ENCODE measurements at regions not wholly inside any gene's neighbourhood (a gene's known extent, or its start where the extent isn't known, plus 50 kb on each side); places are given as distances from the start of the nearest gene placed in this dataset.

GRCh38 chr13:82698383-82698782 is 1183.9 kb downstream of the SLITRK1 start:
- DNase-seq (ENCODE audit: low read depth), result peak; percentile 20

GRCh38 chr13:82693607-82694006 is 1188.7 kb downstream of the SLITRK1 start:
- DNase-seq (ENCODE audit: low read depth), result no peak

GRCh38 chr13:82688400-82688994 is 1193.8 kb downstream of the SLITRK1 start:
- peak; percentile 53 for DNase-seq (ENCODE audit: low read depth)

GRCh38 chr13:82687884-82688283 is 1194.4 kb downstream of the SLITRK1 start:
- peak; percentile 9 for DNase-seq (ENCODE audit: low read depth)

GRCh38 chr13:82681535-82681934 is 1200.7 kb downstream of the SLITRK1 start:
- DNase-seq (ENCODE audit: low read depth), result no peak

- DNase-seq (ENCODE audit: low read depth), result no peak
These were observed 1204.2 kb downstream of the SLITRK1 start for GRCh38 chr13:82678052-82678451.

GRCh38 chr13:82675024-82675423 is 1207.2 kb downstream of the SLITRK1 start:
- no peak for DNase-seq (ENCODE audit: low read depth)

- no peak for DNase-seq (ENCODE audit: low read depth)
These were observed 1207.7 kb downstream of the SLITRK1 start for GRCh38 chr13:82674546-82674945.

GRCh38 chr13:82672248-82672647 is 1210.0 kb downstream of the SLITRK1 start:
- DNase-seq (ENCODE audit: low read depth), result no peak

GRCh38 chr13:82664183-82664582 is 1218.1 kb downstream of the SLITRK1 start:
- no peak for DNase-seq (ENCODE audit: low read depth)

GRCh38 chr13:82661126-82661525 is 1221.1 kb downstream of the SLITRK1 start:
- no peak for DNase-seq (ENCODE audit: low read depth)

GRCh38 chr13:82658811-82659210 is 1223.5 kb downstream of the SLITRK1 start:
- no peak for DNase-seq (ENCODE audit: low read depth)

GRCh38 chr13:82657471-82657870 is 1224.8 kb downstream of the SLITRK1 start:
- DNase-seq (ENCODE audit: low read depth), result no peak

- DNase-seq (ENCODE audit: low read depth), result peak; percentile 68
These were observed 1227.1 kb downstream of the SLITRK1 start for GRCh38 chr13:82654861-82655855.

- DNase-seq (ENCODE audit: low read depth), result no peak
These were observed 1228.1 kb downstream of the SLITRK1 start for GRCh38 chr13:82654143-82654542.

- DNase-seq (ENCODE audit: low read depth), result no peak
These were observed 1234.7 kb downstream of the SLITRK1 start for GRCh38 chr13:82647540-82647939.

GRCh38 chr13:82636119-82636518 is 1246.2 kb downstream of the SLITRK1 start:
- peak; percentile 40 for DNase-seq (ENCODE audit: low read depth)

- peak; percentile 30 for DNase-seq (ENCODE audit: low read depth)
These were observed 1247.3 kb downstream of the SLITRK1 start for GRCh38 chr13:82634946-82635345.

GRCh38 chr13:82627183-82627582 is 1255.1 kb downstream of the SLITRK1 start:
- DNase-seq (ENCODE audit: low read depth), result peak; percentile 96

- DNase-seq (ENCODE audit: low read depth), result no peak
These were observed 1256.6 kb downstream of the SLITRK1 start for GRCh38 chr13:82625717-82626116.

GRCh38 chr13:82615043-82615442 is 1267.2 kb downstream of the SLITRK1 start:
- DNase-seq (ENCODE audit: low read depth), result no peak

- DNase-seq (ENCODE audit: low read depth), result no peak
These were observed 1268.2 kb downstream of the SLITRK1 start for GRCh38 chr13:82614086-82614485.

GRCh38 chr13:82606008-82606407 is 1276.3 kb downstream of the SLITRK1 start:
- no peak for DNase-seq (ENCODE audit: low read depth)

All from ELR (cell line).